Ascending aorta (tissue), 2 donors: ENCODE measurements at regions not wholly inside any gene's neighbourhood (a gene's known extent, or its start where the extent isn't known, plus 50 kb on each side); places are given as distances from the start of the nearest gene placed in this dataset.

Experiments
- DNase-seq, 2 donors: peaks; one replicate each; pipeline ENCODE4 v3.0.0-alpha.2; 2019; ENCODE audit warnings: low spot score in 2 of 2
- H3K27ac ChIP-seq, 2 donors: fragments of 200-600 bp; sonication (generic); one replicate each; pipeline ENCODE4 v1.5.1; 2016 to 2017; ENCODE audit warnings: mild to moderate bottlenecking in 1 of 2
- H3K27me3 ChIP-seq: fragments of 200-600 bp; sonication (generic); one replicate; pipeline ENCODE4 v1.5.1; 2017
- H3K36me3 ChIP-seq, 2 donors: fragments of 200-600 bp; sonication (generic); one replicate each; pipeline ENCODE4 v1.5.1; 2016
- H3K4me1 ChIP-seq, 2 donors: fragments of 200-600 bp; sonication (generic); one replicate each; pipeline ENCODE4 v1.5.1; 2016 to 2017; ENCODE audit warnings: mild to moderate bottlenecking in 1 of 2
- H3K4me3 ChIP-seq, 2 donors: fragments of 200-600 bp; sonication (generic); one replicate each; pipeline ENCODE4 v1.5.1; 2016 to 2017; ENCODE audit warnings: mild to moderate bottlenecking in 1 of 2
- H3K9me3 ChIP-seq, 2 donors: fragments of 200-600 bp; sonication (generic); one replicate each; pipeline ENCODE4 v1.5.1; 2016
- CTCF ChIP-seq, 3 experiments: fragments of 200-600 bp in 2 of 3; fragments of 450-650 bp in 1 of 3; sonication (generic) in 2 of 3; IDR thresholded peaks; one replicate each; pipeline ENCODE4 v1.5.1; 2016 to 2019; ENCODE audit warnings: antibody characterized with exemption in 3 of 3, mild to moderate bottlenecking in 1 of 3, moderate library complexity in 1 of 3
- intact Hi-C: fragments of 100-400 bp; cut with DNase I; formaldehyde crosslinking; loops from one replicate; pipeline ENCODE4 v1.15.1; 2023

GRCh38 chr4:8770518-8771257 is 101.0 kb downstream of the HMX1 start:
- Histone ChIP-seq H3K36me3 (no peaks in the 10 kb centered on the region), H3K27me3 (no peaks in the 10 kb centered on the region), H3K9me3 (no peaks in the 10 kb centered on the region), H3K4me3 (no peak overlapping the region), H3K27ac (no peak overlapping the region), H3K4me1 (no peaks in the 10 kb centered on the region)
- no peak for TF ChIP-seq CTCF (IDR thresholded peaks at IDR 0.05)
- DNase-seq = no peak
- intact Hi-C loops = no loop called here

- DNase-seq = no peak
- Histone ChIP-seq H3K27ac (no peak overlapping the region), H3K4me3 (no peak overlapping the region), H3K27me3 (no peaks in the 10 kb centered on the region), H3K4me1 (no peaks in the 10 kb centered on the region), H3K9me3 (no peaks in the 10 kb centered on the region), H3K36me3 (no peaks in the 10 kb centered on the region)
- no peak for TF ChIP-seq CTCF (IDR thresholded peaks at IDR 0.05)
- intact Hi-C loops = no loop called here
Observed at GRCh38 chr4:8769645-8770517, 101.8 kb downstream of the HMX1 start.

- Histone ChIP-seq H3K27ac (no peak overlapping the region), H3K4me1 (no peaks in the 10 kb centered on the region), H3K9me3 (no peaks in the 10 kb centered on the region), H3K27me3 (no peaks in the 10 kb centered on the region), H3K36me3 (no peaks in the 10 kb centered on the region), H3K4me3 (no peak overlapping the region)
- no peak for DNase-seq
- TF ChIP-seq CTCF (IDR thresholded peaks at IDR 0.05) = no peak
- intact Hi-C loops = no loop called here
Observed at GRCh38 chr4:8768357-8768999, 103.2 kb downstream of the HMX1 start.

GRCh38 chr4:8766610-8767009 is 105.0 kb downstream of the HMX1 start:
- no peaks in the 10 kb centered on the region for H3K9me3 ChIP-seq
- no peak overlapping the region for H3K27ac ChIP-seq
- DNase-seq = no peak
- H3K27me3 ChIP-seq = no peaks in the 10 kb centered on the region
- H3K36me3 ChIP-seq = no peaks in the 10 kb centered on the region
- H3K4me1 ChIP-seq = no peaks in the 10 kb centered on the region
- H3K4me3 ChIP-seq = no peak overlapping the region
- intact Hi-C loops = no loop called here
- TF ChIP-seq CTCF (IDR thresholded peaks at IDR 0.05) = no peak

- Histone ChIP-seq H3K27ac (no peak overlapping the region), H3K27me3 (no peaks in the 10 kb centered on the region), H3K36me3 (no peaks in the 10 kb centered on the region), H3K4me3 (no peak overlapping the region), H3K4me1 (no peaks in the 10 kb centered on the region), H3K9me3 (no peaks in the 10 kb centered on the region)
- TF ChIP-seq CTCF (IDR thresholded peaks at IDR 0.05) = no peak
- intact Hi-C loops = no loop called here
- no peak for DNase-seq
Observed at GRCh38 chr4:8765631-8766590, 105.7 kb downstream of the HMX1 start.
